Muscle of leg (tissue), 3 donors: ENCODE measurements at regions not wholly inside any gene's neighbourhood (a gene's known extent, or its start where the extent isn't known, plus 50 kb on each side); places are given as distances from the start of the nearest gene placed in this dataset.

Experiments used
- DNase-seq: peaks from one replicate; pipeline ENCODE4 v3.0.0; 2013
- H3K27ac ChIP-seq: one replicate; pipeline ENCODE4 v1.5.1; 2013; ENCODE audit warnings: mild to moderate bottlenecking, low read length, control low read depth
- H3K27me3 ChIP-seq: one replicate; pipeline ENCODE4 v1.6.1; 2013; ENCODE audit warnings: low read length; ENCODE audit not compliant: control insufficient read depth, insufficient read depth
- H3K36me3 ChIP-seq: one replicate; pipeline ENCODE4 v1.6.1; 2013; ENCODE audit warnings: low read length; ENCODE audit not compliant: control insufficient read depth, insufficient read depth
- H3K4me1 ChIP-seq: one replicate; pipeline ENCODE4 v1.6.1; 2013; ENCODE audit warnings: low read length; ENCODE audit not compliant: control insufficient read depth, insufficient read depth
- H3K4me3 ChIP-seq: one replicate; pipeline ENCODE4 v1.5.1; 2013; ENCODE audit warnings: low read length, control low read depth
- H3K9me3 ChIP-seq: replicated peaks from 2 replicates; pipeline ENCODE4 v1.6.1; 2013; ENCODE audit warnings: low read depth, low read length; ENCODE audit not compliant: control insufficient read depth
- WGBS: methylation state at CpG from one replicate; pipeline ENCODE4 v1.1.5; 2013; ENCODE audit warnings: missing lambda C conversion rate; ENCODE audit not compliant: insufficient coverage; 5-methylcytosine and 5-hydroxymethylcytosine counted together

DNA sequence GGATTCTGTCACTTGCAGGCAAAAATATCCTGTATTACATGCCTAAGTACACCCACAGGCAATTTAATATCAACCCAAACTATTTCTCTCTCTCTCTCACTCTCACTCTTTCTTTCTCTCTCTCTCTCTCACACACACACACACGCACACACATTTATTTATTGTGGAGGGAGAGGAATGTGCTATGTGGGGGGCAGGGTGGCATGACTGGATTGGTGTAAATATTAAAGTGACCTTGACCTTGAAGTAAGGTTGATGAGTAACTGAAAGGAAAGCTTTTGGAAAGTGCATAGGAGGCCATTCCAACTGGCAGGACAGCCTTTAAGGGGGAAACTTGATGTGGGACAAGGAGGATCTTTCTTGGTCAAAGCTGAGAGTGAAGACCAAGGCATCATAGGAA, 589.7 kb upstream of the KIRREL3 start:
- Histone ChIP-seq H3K4me1 (no peaks in the 10 kb centered on the region), H3K27me3 (no peaks in the 10 kb centered on the region), H3K4me3 (no peak overlapping the region), H3K27ac (no peak overlapping the region), H3K36me3 (no peaks in the 10 kb centered on the region), H3K9me3 (no peaks in the 10 kb centered on the region)
- no peak for DNase-seq
- no CpG with 5 or more reads among the region's 1 CpG for WGBS

DNA sequence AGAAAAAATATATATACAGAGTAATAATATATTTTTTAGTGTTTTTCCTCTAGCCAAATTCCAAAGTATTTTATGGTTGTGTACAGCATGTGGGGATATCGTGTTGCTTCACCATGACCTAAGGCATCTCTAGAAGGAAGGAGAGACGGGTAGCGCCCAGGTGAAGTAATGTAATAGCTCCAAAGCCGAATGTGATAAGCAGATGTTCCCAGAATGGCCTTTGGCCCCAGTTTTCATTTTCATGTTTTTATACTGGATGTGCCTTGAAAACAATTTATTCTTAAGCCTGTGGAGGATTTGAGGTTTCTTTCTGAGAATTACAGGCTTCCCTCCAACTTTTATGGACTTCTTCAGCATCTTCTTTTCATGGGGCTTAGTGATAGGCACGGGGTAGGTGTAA, 587.9 kb upstream of the KIRREL3 start:
- no peak overlapping the region for H3K4me3 ChIP-seq
- DNase-seq, result no peak
- no peaks in the 10 kb centered on the region for H3K4me1 ChIP-seq
- H3K27ac ChIP-seq, result no peak overlapping the region
- no peaks in the 10 kb centered on the region for H3K9me3 ChIP-seq
- H3K36me3 ChIP-seq, result no peaks in the 10 kb centered on the region
- WGBS, result 32% methylated on average over 3 of the region's 5 CpGs
- H3K27me3 ChIP-seq, result no peaks in the 10 kb centered on the region

DNA sequence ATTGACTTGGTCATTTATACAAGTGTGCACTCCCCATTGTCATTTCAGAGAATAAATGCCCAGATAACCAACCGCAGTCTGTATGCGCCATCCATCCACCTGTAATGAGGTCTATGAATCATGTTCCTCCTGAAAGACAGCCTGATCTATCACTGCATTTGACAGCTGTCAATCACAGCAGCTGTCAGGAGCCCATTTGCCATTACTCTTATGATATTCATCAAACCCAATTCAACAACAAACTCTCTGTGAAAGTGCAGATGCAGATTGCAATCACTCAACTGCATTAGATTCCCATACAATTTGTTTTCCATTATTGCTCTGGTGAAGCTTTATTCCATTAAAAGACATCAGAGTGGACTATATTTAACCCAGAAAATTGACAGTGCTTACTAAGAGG, 586.9 kb upstream of the KIRREL3 start:
- Histone ChIP-seq H3K4me3 (no peak overlapping the region), H3K9me3 (no peaks in the 10 kb centered on the region), H3K27me3 (no peaks in the 10 kb centered on the region), H3K4me1 (no peaks in the 10 kb centered on the region), H3K36me3 (no peaks in the 10 kb centered on the region), H3K27ac (no peak overlapping the region)
- 95% methylated on average over 2 of the region's 2 CpGs for WGBS
- DNase-seq, result no peak

DNA sequence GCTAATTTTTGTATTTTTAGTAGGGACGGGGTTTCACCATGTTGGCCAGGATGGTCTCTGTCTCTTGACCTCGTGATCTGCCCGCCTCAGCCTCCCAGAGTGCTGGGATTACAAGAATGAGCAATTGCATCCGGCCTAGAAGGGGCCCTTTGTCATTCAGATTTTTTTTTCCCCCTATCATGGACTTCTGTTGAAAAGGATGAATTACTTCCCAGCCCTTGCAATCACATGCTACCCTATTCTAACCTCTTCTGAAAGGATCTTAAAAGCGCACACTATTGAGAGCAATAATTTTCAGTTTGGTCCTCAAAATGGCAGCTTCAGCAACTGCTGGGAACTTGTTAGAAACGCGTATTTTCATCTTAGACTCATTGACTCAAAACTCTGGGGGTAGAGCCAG, 575.6 kb upstream of the KIRREL3 start:
- Histone ChIP-seq H3K36me3 (no peaks in the 10 kb centered on the region), H3K9me3 (no peaks in the 10 kb centered on the region), H3K27me3 (no peaks in the 10 kb centered on the region), H3K4me1 (no peaks in the 10 kb centered on the region), H3K27ac (no peak overlapping the region), H3K4me3 (no peak overlapping the region)
- DNase-seq, result no peak
- WGBS, result 83% methylated on average over 5 of the region's 7 CpGs

DNA sequence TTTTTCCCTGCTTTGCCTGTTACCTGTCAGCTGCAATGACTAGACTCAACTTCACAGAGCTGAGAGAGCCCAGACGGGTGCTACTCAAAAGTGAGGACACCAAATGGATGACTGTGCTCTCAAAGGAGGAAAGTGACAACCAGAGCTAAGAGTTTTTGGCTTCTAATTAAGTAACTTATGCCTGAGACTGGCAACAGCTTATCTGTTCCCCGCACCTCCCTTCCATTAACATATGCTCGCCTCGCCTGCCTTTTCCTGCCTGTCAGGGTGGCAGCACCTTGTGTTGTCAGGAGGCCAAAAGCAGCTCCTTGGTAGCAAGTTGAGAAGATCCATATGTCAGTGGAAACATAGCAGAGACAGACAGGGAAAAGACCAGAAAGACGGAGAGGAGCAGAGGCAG, 573.9 kb upstream of the KIRREL3 start:
- Histone ChIP-seq H3K4me3 (no peak overlapping the region), H3K36me3 (no peaks in the 10 kb centered on the region), H3K27me3 (no peaks in the 10 kb centered on the region), H3K9me3 (no peaks in the 10 kb centered on the region), H3K4me1 (no peaks in the 10 kb centered on the region), H3K27ac (no peak overlapping the region)
- 60% methylated on average over 3 of the region's 5 CpGs for WGBS
- DNase-seq, result no peak

DNA sequence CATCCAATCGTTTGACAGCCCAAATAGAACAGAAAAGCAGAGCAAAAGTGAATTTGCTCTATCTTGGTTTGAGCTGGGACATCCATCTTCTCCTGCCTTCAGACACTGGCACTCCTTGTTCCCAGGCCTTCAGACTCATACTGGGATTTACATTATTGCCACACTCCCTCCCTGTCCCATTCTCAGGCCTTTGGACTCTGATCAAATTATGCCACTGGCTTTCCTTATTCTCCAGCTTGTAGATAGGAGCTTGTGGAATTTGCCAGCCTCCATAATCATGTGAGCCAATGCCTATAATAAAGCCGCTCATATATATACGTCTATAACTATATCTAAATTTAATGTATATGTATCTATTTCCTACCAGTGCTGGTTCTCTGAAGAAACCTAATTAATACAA, 568.3 kb upstream of the KIRREL3 start:
- no peaks in the 10 kb centered on the region for H3K4me1 ChIP-seq
- no peaks in the 10 kb centered on the region for H3K27me3 ChIP-seq
- no peak overlapping the region for H3K4me3 ChIP-seq
- 88% methylated on average over 1 of the region's 3 CpGs for WGBS
- no peaks in the 10 kb centered on the region for H3K9me3 ChIP-seq
- no peaks in the 10 kb centered on the region for H3K36me3 ChIP-seq
- no peak overlapping the region for H3K27ac ChIP-seq
- no peak for DNase-seq

DNA sequence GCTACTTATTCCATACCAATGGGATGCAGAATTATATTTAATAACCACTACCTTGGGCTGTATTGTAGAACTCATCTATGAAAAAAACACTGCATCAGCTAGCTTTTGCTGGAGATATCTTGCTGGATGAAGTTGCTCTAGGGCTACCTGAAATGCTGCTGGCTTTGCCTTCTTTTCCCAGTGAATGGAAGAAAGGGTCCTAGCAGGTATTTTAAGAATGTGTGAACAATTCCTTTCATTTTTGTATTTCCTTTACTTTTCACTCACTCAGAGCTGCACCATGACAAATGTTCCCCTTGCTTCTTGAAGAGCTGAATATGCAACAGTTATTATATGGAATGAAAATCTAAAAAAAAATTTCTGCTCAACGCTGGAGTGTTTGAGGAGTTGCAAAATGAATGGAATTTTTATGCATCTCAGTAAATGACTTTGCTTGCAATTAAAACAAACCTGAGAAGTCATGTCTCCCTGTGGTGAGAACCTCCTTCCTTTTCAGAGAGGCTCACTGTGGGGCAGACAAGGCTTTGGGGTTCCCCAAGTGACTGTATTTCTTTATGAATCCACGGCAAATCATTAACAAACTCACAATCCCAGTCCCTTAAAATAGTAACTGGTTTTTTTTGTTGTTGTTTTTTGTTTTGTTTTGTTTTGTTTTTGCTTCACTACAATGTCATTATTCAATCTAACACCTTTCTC, 566.8 kb upstream of the KIRREL3 start:
- Histone ChIP-seq H3K4me1 (no peaks in the 10 kb centered on the region), H3K27me3 (no peaks in the 10 kb centered on the region), H3K27ac (no peak overlapping the region), H3K9me3 (no peaks in the 10 kb centered on the region), H3K4me3 (no peak overlapping the region), H3K36me3 (no peaks in the 10 kb centered on the region)
- DNase-seq, result no peak
- no CpG with 5 or more reads among the region's 2 CpGs for WGBS

DNA sequence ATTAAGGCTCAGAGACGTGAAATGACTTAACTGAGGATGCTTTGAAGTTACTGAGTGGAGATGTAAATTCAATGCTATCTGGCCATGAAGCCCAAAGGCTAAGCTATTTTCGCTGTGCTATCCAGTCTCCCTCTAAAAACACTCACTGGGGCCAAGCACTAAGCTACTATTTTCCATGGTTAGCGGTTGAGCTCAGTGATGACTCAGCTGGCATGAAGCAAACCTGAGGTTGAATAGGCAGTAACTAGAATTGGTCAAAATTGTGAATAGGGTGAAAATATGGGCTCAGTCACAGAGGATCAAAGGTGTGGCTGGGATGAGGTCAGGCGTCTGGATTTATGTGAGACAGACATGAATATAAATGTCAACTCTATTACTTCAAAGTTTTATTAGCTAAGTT, 564.2 kb upstream of the KIRREL3 start:
- no peak overlapping the region for H3K27ac ChIP-seq
- 50% methylated on average over 1 of the region's 4 CpGs for WGBS
- H3K36me3 ChIP-seq, result no peaks in the 10 kb centered on the region

DNA sequence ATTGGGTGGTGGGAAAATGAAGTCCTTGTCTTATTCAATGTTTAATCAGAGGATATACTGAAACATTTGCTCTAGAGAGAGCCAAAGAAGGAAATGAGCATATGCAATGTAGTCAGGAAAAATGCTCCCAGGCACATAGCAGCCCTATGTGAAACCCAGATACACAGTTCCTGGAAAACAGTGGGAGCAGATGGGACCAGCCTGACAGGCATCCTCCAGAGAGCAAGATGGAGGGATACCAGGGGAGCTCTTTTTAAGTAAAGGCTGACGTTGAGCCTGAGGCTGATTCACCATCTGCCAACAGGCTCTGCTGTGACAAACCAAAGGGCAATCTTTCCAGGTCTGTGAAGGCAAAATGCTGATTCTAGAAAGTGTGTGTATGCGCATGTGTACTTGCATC, 559.4 kb upstream of the KIRREL3 start:
- no peak overlapping the region for H3K27ac ChIP-seq
- 73% methylated on average over 1 of the region's 2 CpGs for WGBS
- H3K4me3 ChIP-seq, result no peak overlapping the region

More for the DNA sequence above, 564.2 kb upstream of the KIRREL3 start:
- peak; percentile 14 for DNase-seq
- no peaks in the 10 kb centered on the region for H3K9me3 ChIP-seq
- H3K27me3 ChIP-seq, result peaks cover 4% of the 10 kb centered on the region
- no peaks in the 10 kb centered on the region for H3K4me1 ChIP-seq
- H3K4me3 ChIP-seq, result no peak overlapping the region

DNA sequence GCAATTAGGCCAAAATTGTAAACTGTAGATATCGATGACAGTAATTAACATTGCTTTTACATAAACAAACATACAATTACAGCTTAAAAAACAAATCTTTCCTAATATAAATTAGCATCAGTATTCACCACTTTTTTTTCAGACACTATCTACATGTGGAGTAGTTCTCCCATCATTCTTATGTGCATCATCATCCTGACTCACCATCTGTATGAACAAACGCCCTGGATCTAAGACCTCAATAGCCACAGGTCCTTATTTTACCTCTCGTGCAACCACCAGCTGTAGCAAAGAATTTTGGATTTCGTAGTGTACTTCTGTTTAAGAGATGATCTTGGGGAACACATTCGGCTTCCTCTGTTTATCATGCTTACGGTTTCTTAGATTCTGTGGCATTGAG, 551.9 kb upstream of the KIRREL3 start:
- no peaks in the 10 kb centered on the region for H3K4me1 ChIP-seq
- no peak for DNase-seq
- H3K27me3 ChIP-seq, result no peaks in the 10 kb centered on the region
- H3K36me3 ChIP-seq, result no peaks in the 10 kb centered on the region
- no peak overlapping the region for H3K27ac ChIP-seq
- H3K9me3 ChIP-seq, result no peaks in the 10 kb centered on the region
- H3K4me3 ChIP-seq, result no peak overlapping the region
- 94% methylated on average over 2 of the region's 6 CpGs for WGBS

More for the DNA sequence above, 559.4 kb upstream of the KIRREL3 start:
- Histone ChIP-seq H3K36me3 (no peaks in the 10 kb centered on the region), H3K9me3 (no peaks in the 10 kb centered on the region), H3K4me1 (no peaks in the 10 kb centered on the region), H3K27me3 (peaks cover 4% of the 10 kb centered on the region)
- DNase-seq, result no peak

DNA sequence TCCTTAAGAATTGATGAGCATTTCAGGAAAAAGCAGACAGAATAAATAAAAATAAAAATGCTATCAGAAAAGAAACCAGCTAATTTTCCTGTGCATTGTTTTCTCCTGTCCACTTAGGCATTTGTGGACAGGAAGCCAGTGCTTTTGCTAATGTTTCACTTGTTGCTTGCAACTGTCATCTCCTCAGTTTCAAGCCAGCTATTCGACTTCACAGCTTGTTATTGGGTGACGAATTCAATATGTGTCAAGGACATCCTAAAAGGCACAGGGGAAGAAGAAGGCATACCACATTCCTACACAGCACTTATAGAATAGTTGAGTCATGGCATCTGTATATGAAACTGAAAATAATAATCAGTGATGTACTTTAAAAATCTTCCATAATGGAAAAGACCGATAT, 530.6 kb upstream of the KIRREL3 start:
- WGBS, result no CpG with 5 or more reads among the region's 3 CpGs
- H3K27me3 ChIP-seq, result no peaks in the 10 kb centered on the region
- no peak overlapping the region for H3K4me3 ChIP-seq
- H3K27ac ChIP-seq, result no peak overlapping the region
- DNase-seq, result no peak
- no peaks in the 10 kb centered on the region for H3K4me1 ChIP-seq
- H3K36me3 ChIP-seq, result no peaks in the 10 kb centered on the region
- H3K9me3 ChIP-seq, result no peaks in the 10 kb centered on the region
